Type B pancreatic cell (in vitro differentiated cells): ENCODE measurements at regions not wholly inside any gene's neighbourhood (a gene's known extent, or its start where the extent isn't known, plus 50 kb on each side); places are given as distances from the start of the nearest gene placed in this dataset.

Source experiments
- DNase-seq: peaks from one replicate; pipeline ENCODE4 v3.0.0; 2021; ENCODE audit warnings: mixed read lengths; ENCODE audit not compliant: unreplicated experiment; ENCODE audit errors: extremely low spot score
- H3K27ac Mint-ChIP-seq: 2 replicates; pipeline ENCODE4 v1.8.0; 2021; ENCODE audit warnings: mild to moderate bottlenecking, mixed read lengths
- H3K27me3 Mint-ChIP-seq: 2 replicates; pipeline ENCODE4 v1.8.0; 2021; ENCODE audit warnings: mixed read lengths
- H3K36me3 Mint-ChIP-seq: 2 replicates; pipeline ENCODE4 v1.8.0; 2021; ENCODE audit warnings: mixed read lengths
- H3K4me1 Mint-ChIP-seq: one replicate; pipeline ENCODE4 v1.8.0; 2021; ENCODE audit warnings: mixed read lengths; ENCODE audit not compliant: unreplicated experiment
- H3K4me3 Mint-ChIP-seq: 2 replicates; pipeline ENCODE4 v1.8.0; 2021; ENCODE audit warnings: mild to moderate bottlenecking, mixed read lengths
- H3K9me3 Mint-ChIP-seq: 2 replicates; pipeline ENCODE4 v1.8.0; 2021; ENCODE audit warnings: mixed read lengths
- CTCF ChIP-seq: fragments of 200-600 bp; sonication (generic); conservative IDR thresholded peaks from 2 replicates; pipeline ENCODE4 v1.5.0; 2021; ENCODE audit warnings: antibody characterized with exemption, mild to moderate bottlenecking

- DNase-seq = no peak
- TF ChIP-seq CTCF = no peak
- Mint-ChIP-seq H3K9me3 (no peaks in the 10 kb centered on the region), H3K27ac (no peak overlapping the region), H3K27me3 (no peaks in the 10 kb centered on the region), H3K4me1 (peaks cover 16% of the 10 kb centered on the region), H3K36me3 (no peaks in the 10 kb centered on the region), H3K4me3 (no peak overlapping the region)
Observed at GRCh38 chr5:67538855-67539506, 342.4 kb upstream of the CD180 start.

- Mint-ChIP-seq H3K4me1 (peaks cover 21% of the 10 kb centered on the region), H3K4me3 (no peak overlapping the region), H3K27me3 (peaks cover 7% of the 10 kb centered on the region), H3K36me3 (no peaks in the 10 kb centered on the region), H3K27ac (no peak overlapping the region), H3K9me3 (no peaks in the 10 kb centered on the region)
- DNase-seq = no peak
- no peak for TF ChIP-seq CTCF
Observed at GRCh38 chr5:67537439-67538148, 341.0 kb upstream of the CD180 start.

DNA sequence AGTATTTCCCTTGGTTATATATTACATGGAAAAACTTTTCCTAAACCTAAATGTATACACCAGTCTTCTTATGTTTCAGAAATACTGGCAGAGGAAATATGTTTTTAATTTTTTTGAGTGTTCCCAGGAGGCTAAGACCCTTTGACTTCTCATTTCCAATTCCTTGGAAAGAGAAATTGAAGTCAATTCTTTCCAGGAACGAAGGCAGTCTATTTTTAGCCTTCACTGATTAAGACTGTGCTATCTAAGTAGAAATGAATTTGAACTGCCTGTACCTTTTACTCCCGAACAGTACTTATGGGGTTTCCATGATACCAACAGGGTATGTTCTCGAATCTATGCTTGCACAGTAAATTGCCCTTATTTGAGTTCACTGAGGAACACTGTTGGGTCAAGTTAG lies 340.3 kb upstream of the CD180 start:
- Mint-ChIP-seq H3K27ac (no peak overlapping the region), H3K36me3 (no peaks in the 10 kb centered on the region), H3K9me3 (no peaks in the 10 kb centered on the region), H3K4me1 (peaks cover 24% of the 10 kb centered on the region), H3K27me3 (peaks cover 9% of the 10 kb centered on the region), H3K4me3 (no peak overlapping the region)
- TF ChIP-seq CTCF = no peak
- no peak for DNase-seq

GRCh38 chr5:67530609-67531255 lies 334.1 kb upstream of the CD180 start:
- H3K4me1 Mint-ChIP-seq = peaks cover 23% of the 10 kb centered on the region
- H3K27me3 Mint-ChIP-seq = peaks cover 17% of the 10 kb centered on the region
- no peak overlapping the region for H3K4me3 Mint-ChIP-seq
- H3K9me3 Mint-ChIP-seq = no peaks in the 10 kb centered on the region
- TF ChIP-seq CTCF = no peak
- no peak overlapping the region for H3K27ac Mint-ChIP-seq
- no peaks in the 10 kb centered on the region for H3K36me3 Mint-ChIP-seq
- DNase-seq = no peak

DNA sequence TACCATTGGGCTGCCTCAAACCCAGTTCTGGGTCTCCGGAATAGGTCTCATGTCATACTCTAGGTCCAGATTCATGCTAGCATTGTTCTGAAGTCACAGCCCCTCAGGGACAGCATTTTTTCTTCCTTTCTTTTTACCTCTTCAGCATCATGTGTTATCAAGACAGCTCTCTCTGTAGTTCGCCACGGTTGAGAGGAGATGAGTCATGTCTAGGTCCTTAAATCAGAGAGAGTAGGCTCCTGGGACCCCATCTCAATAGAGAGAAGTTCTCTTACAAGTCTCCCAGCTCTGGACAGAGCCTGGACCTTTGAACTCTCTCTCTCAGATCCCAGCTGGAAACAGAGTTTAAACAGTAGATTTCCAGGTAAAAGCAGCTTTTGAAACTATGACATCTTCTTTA lies 332.4 kb upstream of the CD180 start:
- Mint-ChIP-seq H3K4me1 (peaks cover 23% of the 10 kb centered on the region), H3K27ac (no peak overlapping the region), H3K27me3 (peaks cover 17% of the 10 kb centered on the region), H3K9me3 (no peaks in the 10 kb centered on the region), H3K36me3 (no peaks in the 10 kb centered on the region), H3K4me3 (no peak overlapping the region)
- no peak for TF ChIP-seq CTCF
- no peak for DNase-seq
